H9 (cell line): ENCODE measurements at regions not wholly inside any gene's neighbourhood (a gene's known extent, or its start where the extent isn't known, plus 50 kb on each side); places are given as distances from the start of the nearest gene placed in this dataset.

Experiments
- DNase-seq: peaks from one replicate; pipeline ENCODE4 v3.0.0-alpha.2; 2017
- H2AFZ ChIP-seq: one replicate; pipeline ENCODE4 v1.6.1; 2013; ENCODE audit warnings: mild to moderate bottlenecking, low read length, control low read depth, moderate library complexity
- H2AK5ac ChIP-seq: 2 replicates; pipeline ENCODE4 v1.6.1; 2013; ENCODE audit warnings: low read length, control low read depth, mixed read lengths; ENCODE audit not compliant: insufficient read length
- H2BK120ac ChIP-seq: one replicate; pipeline ENCODE4 v1.6.1; 2013; ENCODE audit warnings: low read depth, mild to moderate bottlenecking, low read length, control low read depth, inconsistent platforms; ENCODE audit not compliant: poor library complexity, severe bottlenecking
- H2BK12ac ChIP-seq: 2 replicates; pipeline ENCODE4 v1.6.1; 2013; ENCODE audit warnings: low read length, control low read depth, mixed read lengths, low read depth; ENCODE audit not compliant: insufficient read length
- H2BK15ac ChIP-seq: 2 replicates; pipeline ENCODE4 v1.6.1; 2013; ENCODE audit warnings: low read depth, low read length, control low read depth
- H2BK20ac ChIP-seq: one replicate; pipeline ENCODE4 v1.6.1; 2013; ENCODE audit warnings: low read depth, mild to moderate bottlenecking, low read length, control low read depth, inconsistent platforms; ENCODE audit not compliant: poor library complexity, severe bottlenecking
- H2BK5ac ChIP-seq: 2 replicates; pipeline ENCODE4 v1.6.1; 2013; ENCODE audit warnings: low read length, control low read depth, mixed read lengths; ENCODE audit not compliant: insufficient read length
- H3K14ac ChIP-seq: 2 replicates; pipeline ENCODE4 v1.6.1; 2013; ENCODE audit warnings: low read length, control low read depth; ENCODE audit not compliant: insufficient read depth
- H3K18ac ChIP-seq: 2 replicates; pipeline ENCODE4 v1.6.1; 2013; ENCODE audit warnings: low read depth, mild to moderate bottlenecking, mixed read lengths, low read length, control low read depth; ENCODE audit not compliant: insufficient read length
- H3K23ac ChIP-seq: 2 replicates; pipeline ENCODE4 v1.6.1; 2013; ENCODE audit warnings: low read length, control low read depth, mixed read lengths, low read depth; ENCODE audit not compliant: insufficient read length
- H3K23me2 ChIP-seq: 2 replicates; pipeline ENCODE4 v1.6.1; 2013; ENCODE audit warnings: low read depth, mild to moderate bottlenecking, mixed read lengths, low read length, control low read depth; ENCODE audit not compliant: insufficient read length, poor library complexity, severe bottlenecking
- H3K27ac ChIP-seq: 2 replicates; pipeline ENCODE4 v1.5.1; 2013; ENCODE audit warnings: low read length, control low read depth, mixed read lengths, low read depth; ENCODE audit not compliant: insufficient read length
- H3K27me3 ChIP-seq: 2 replicates; pipeline ENCODE4 v1.6.1; 2013; ENCODE audit warnings: low read length, control low read depth, inconsistent platforms; ENCODE audit not compliant: insufficient read depth
- H3K4ac ChIP-seq: 2 replicates; pipeline ENCODE4 v1.6.1; 2013; ENCODE audit warnings: low read depth, mild to moderate bottlenecking, control low read depth, inconsistent platforms, low read length, moderate library complexity
- H3K4me1 ChIP-seq: 2 replicates; pipeline ENCODE4 v1.6.1; 2013; ENCODE audit warnings: low read length, control low read depth, inconsistent platforms; ENCODE audit not compliant: insufficient read depth
- H3K4me2 ChIP-seq: 2 replicates; pipeline ENCODE4 v1.6.1; 2013; ENCODE audit warnings: low read length, control low read depth, mixed read lengths; ENCODE audit not compliant: insufficient read length, insufficient read depth
- H3K56ac ChIP-seq: 2 replicates; pipeline ENCODE4 v1.6.1; 2013; ENCODE audit warnings: low read depth, mild to moderate bottlenecking, mixed read lengths, low read length, control low read depth; ENCODE audit not compliant: insufficient read length
- H3K79me1 ChIP-seq: 2 replicates; pipeline ENCODE4 v1.6.1; 2013; ENCODE audit warnings: low read depth, mild to moderate bottlenecking, moderate library complexity, low read length, control low read depth, inconsistent platforms; ENCODE audit not compliant: insufficient read depth, poor library complexity, severe bottlenecking
- H3K79me2 ChIP-seq: 2 replicates; pipeline ENCODE4 v1.6.1; 2013; ENCODE audit warnings: low read length, control low read depth, inconsistent platforms; ENCODE audit not compliant: insufficient read depth
- H3K9ac ChIP-seq: 2 replicates; pipeline ENCODE4 v1.6.1; 2013; ENCODE audit warnings: low read length, control low read depth, mixed read lengths; ENCODE audit not compliant: insufficient read length; ENCODE audit errors: extremely low read depth
- H3K9me3 ChIP-seq: one replicate; pipeline ENCODE4 v1.6.1; 2013; ENCODE audit warnings: low read depth, low read length, inconsistent platforms; ENCODE audit not compliant: control insufficient read depth
- H3T11ph ChIP-seq: one replicate; pipeline ENCODE4 v1.6.1; 2013; ENCODE audit warnings: mild to moderate bottlenecking, low read length, control low read depth, inconsistent platforms
- H4K20me1 ChIP-seq: one replicate; pipeline ENCODE4 v1.6.1; 2013; ENCODE audit not compliant: control insufficient read depth, insufficient read length, insufficient read depth
- H4K5ac ChIP-seq: 2 replicates; pipeline ENCODE4 v1.6.1; 2013; ENCODE audit warnings: low read depth, mild to moderate bottlenecking, mixed read lengths, low read length, control low read depth; ENCODE audit not compliant: insufficient read length
- H4K8ac ChIP-seq: replicated peaks from 2 replicates; pipeline ENCODE4 v1.6.1; 2013; ENCODE audit warnings: low read length, control low read depth, mixed read lengths, low read depth; ENCODE audit not compliant: insufficient read length
- H4K91ac ChIP-seq: 2 replicates; pipeline ENCODE4 v1.6.1; 2013; ENCODE audit warnings: low read depth, mild to moderate bottlenecking, moderate library complexity, mixed read lengths, low read length, control low read depth; ENCODE audit not compliant: insufficient read length
- H3K27ac Mint-ChIP-seq, 3 experiments: 2 replicates in 2 of 3; 3 replicates in 1 of 3; pipeline ENCODE4 v1.8.0; 2020 to 2021; ENCODE audit warnings: mixed read lengths in 3 of 3, mild to moderate bottlenecking in 1 of 3, moderate library complexity in 1 of 3
- H3K27me3 Mint-ChIP-seq: 2 replicates; pipeline ENCODE4 v1.8.0; 2021; ENCODE audit warnings: low read depth, mild to moderate bottlenecking, moderate library complexity, mixed read lengths
- H3K36me3 Mint-ChIP-seq, 3 experiments: 2 replicates in 2 of 3; 3 replicates in 1 of 3; pipeline ENCODE4 v1.8.0; 2020 to 2021; ENCODE audit warnings: low read depth in 3 of 3, mixed read lengths in 3 of 3; ENCODE audit not compliant: insufficient read depth in 1 of 3
- H3K4me1 Mint-ChIP-seq, 2 experiments: 2 replicates each; pipeline ENCODE4 v1.8.0; 2020; ENCODE audit warnings: mixed read lengths in 2 of 2
- H3K4me3 Mint-ChIP-seq, 2 experiments: 2 replicates in 1 of 2; 3 replicates in 1 of 2; pipeline ENCODE4 v1.8.0; 2020 to 2021; ENCODE audit warnings: mild to moderate bottlenecking in 2 of 2, mixed read lengths in 2 of 2, moderate library complexity in 1 of 2
- H3K9me3 Mint-ChIP-seq, 2 experiments: 2 replicates in 1 of 2; 3 replicates in 1 of 2; pipeline ENCODE4 v1.8.0; 2020; ENCODE audit warnings: mild to moderate bottlenecking in 2 of 2, mixed read lengths in 2 of 2, moderate library complexity in 1 of 2
- CTCF ChIP-seq: fragments of 200-600 bp; sonication (generic); conservative IDR thresholded peaks from 3 replicates; pipeline ENCODE4 v1.8.0; 2021; ENCODE audit warnings: antibody characterized with exemption, mild to moderate bottlenecking
- WGBS: extraction: QIAGEN DNeasy Blood & Tissue Kit; methylation state at CpG from one replicate; pipeline ENCODE4 v1.1.7; 2013; ENCODE audit warnings: missing lambda C conversion rate, low lambda C conversion rate, mixed read lengths; ENCODE audit not compliant: insufficient read length; ENCODE audit errors: extremely low coverage; 5-methylcytosine and 5-hydroxymethylcytosine counted together

- H3K4me2 ChIP-seq, result no peak overlapping the region
- no peak overlapping the region for H2AFZ ChIP-seq
- peaks cover 2% of the 10 kb centered on the region; the same call in 1 of the 2 replicates for H3K4me1 ChIP-seq
- H3K27ac ChIP-seq, result no peak overlapping the region
- H4K20me1 ChIP-seq, result no peaks in the 10 kb centered on the region
- no peak overlapping the region for H3K18ac ChIP-seq
- H3K23me2 ChIP-seq, result no peaks in the 10 kb centered on the region
- H3K79me2 ChIP-seq, result no peaks in the 10 kb centered on the region
- no peak for DNase-seq
- no peaks in the 10 kb centered on the region for H3K9me3 ChIP-seq
- H2AK5ac ChIP-seq, result no peak overlapping the region
- Mint-ChIP-seq H3K36me3 (no peaks in the 10 kb centered on the region; a peak in 1 of 7 replicates), H3K9me3 (no peaks in the 10 kb centered on the region), H3K4me3 (no peak overlapping the region), H3K4me1 (peaks cover 13% of the 10 kb centered on the region in 2 experiments), H3K27ac (no peak overlapping the region), H3K27me3 (no peaks in the 10 kb centered on the region)
- no peaks in the 10 kb centered on the region for H3K27me3 ChIP-seq
- H2BK5ac ChIP-seq, result no peak overlapping the region
- H2BK15ac ChIP-seq, result no peak overlapping the region
- H3K23ac ChIP-seq, result no peak overlapping the region
- no peak overlapping the region for H3T11ph ChIP-seq
- TF ChIP-seq CTCF, result no peak
- no peak overlapping the region for H2BK20ac ChIP-seq
- H2BK12ac ChIP-seq, result no peak overlapping the region
- no peak overlapping the region for H3K56ac ChIP-seq
- no peak overlapping the region for H3K9ac ChIP-seq
- no peak overlapping the region for H3K4ac ChIP-seq
- no peak overlapping the region for H2BK120ac ChIP-seq
- H4K8ac ChIP-seq, result no peak overlapping the region
- H3K14ac ChIP-seq, result no peak overlapping the region
- H3K79me1 ChIP-seq, result no peaks in the 10 kb centered on the region
- no peak overlapping the region for H4K5ac ChIP-seq
- H4K91ac ChIP-seq, result no peak overlapping the region
- no CpG with 5 or more reads among the region's 5 CpGs for WGBS
These were observed 135.4 kb upstream of the SPEF2 start for GRCh38 chr5:35482167-35482755.
